ENCODE measurements at regions not wholly inside any gene's neighbourhood (a gene's known extent, or its start where the extent isn't known, plus 50 kb on each side); places are given as distances from the start of the nearest gene placed in this dataset.
"Not testable (repeated sequence)": the region's sequence is repeated elsewhere in the genome, so short reads cannot be mapped to it uniquely, and the experiment has no call there.

- H3K4me1 ChIP-seq (ENCODE audit: control insufficient read depth in 1 of 2, insufficient read depth in 2 of 2, low read length in 2 of 2) = no peaks in the 10 kb centered on the region
- H3K9me3 ChIP-seq (ENCODE audit: control insufficient read depth in 1 of 2, low read length in 2 of 2) = no peaks in the 10 kb centered on the region
- H3K27me3 ChIP-seq (ENCODE audit: low read depth, low read length) = no peaks in the 10 kb centered on the region
- no peaks in the 10 kb centered on the region for H3K36me3 ChIP-seq (ENCODE audit: control insufficient read depth in 1 of 2, insufficient read depth in 2 of 2, low read length in 2 of 2)
- H3K4me3 ChIP-seq (ENCODE audit: low read depth in 1 of 2, low read length in 2 of 2) = peak overlapping the region in 1 of 2 donors; percentile 35
- H3K27ac ChIP-seq (ENCODE audit: low read length) = no peak overlapping the region
These were observed 70.5 kb upstream of the ABI1 start for GRCh38 chr10:26931223-26931622.

GRCh38 chr10:26922824-26923223 lies 62.1 kb upstream of the ABI1 start:
- H3K4me3 ChIP-seq (ENCODE audit: low read depth in 1 of 2, low read length in 2 of 2); H3K36me3 ChIP-seq (ENCODE audit: control insufficient read depth in 1 of 2, insufficient read depth in 2 of 2, low read length in 2 of 2); H3K9me3 ChIP-seq (ENCODE audit: control insufficient read depth in 1 of 2, low read length in 2 of 2); H3K27ac ChIP-seq (ENCODE audit: low read length); H3K27me3 ChIP-seq (ENCODE audit: low read depth, low read length); H3K4me1 ChIP-seq (ENCODE audit: control insufficient read depth in 1 of 2, insufficient read depth in 2 of 2, low read length in 2 of 2): not testable (repeated sequence)

- H3K4me3 ChIP-seq (ENCODE audit: low read depth in 1 of 2, low read length in 2 of 2); H3K36me3 ChIP-seq (ENCODE audit: control insufficient read depth in 1 of 2, insufficient read depth in 2 of 2, low read length in 2 of 2); H3K27ac ChIP-seq (ENCODE audit: low read length); H3K9me3 ChIP-seq (ENCODE audit: control insufficient read depth in 1 of 2, low read length in 2 of 2); H3K4me1 ChIP-seq (ENCODE audit: control insufficient read depth in 1 of 2, insufficient read depth in 2 of 2, low read length in 2 of 2); H3K27me3 ChIP-seq (ENCODE audit: low read depth, low read length): not testable (repeated sequence)
These were observed 58.5 kb upstream of the ABI1 start for GRCh38 chr10:26919156-26919860.

- Histone ChIP-seq H3K9me3 (ENCODE audit: control insufficient read depth in 1 of 2, low read length in 2 of 2) (no peaks in the 10 kb centered on the region), H3K4me3 (ENCODE audit: low read depth in 1 of 2, low read length in 2 of 2) (no peak overlapping the region), H3K27me3 (ENCODE audit: low read depth, low read length) (no peaks in the 10 kb centered on the region), H3K27ac (ENCODE audit: low read length) (no peak overlapping the region), H3K36me3 (ENCODE audit: control insufficient read depth in 1 of 2, insufficient read depth in 2 of 2, low read length in 2 of 2) (no peaks in the 10 kb centered on the region), H3K4me1 (ENCODE audit: control insufficient read depth in 1 of 2, insufficient read depth in 2 of 2, low read length in 2 of 2) (no peaks in the 10 kb centered on the region)
These were observed 54.1 kb upstream of the ABI1 start for GRCh38 chr10:26914898-26915297.

- H3K9me3 ChIP-seq (ENCODE audit: control insufficient read depth in 1 of 2, low read length in 2 of 2) = no peaks in the 10 kb centered on the region
- no peak overlapping the region for H3K4me3 ChIP-seq (ENCODE audit: low read depth in 1 of 2, low read length in 2 of 2)
- no peaks in the 10 kb centered on the region for H3K4me1 ChIP-seq (ENCODE audit: control insufficient read depth in 1 of 2, insufficient read depth in 2 of 2, low read length in 2 of 2)
- H3K27me3 ChIP-seq (ENCODE audit: low read depth, low read length) = no peaks in the 10 kb centered on the region
- H3K27ac ChIP-seq (ENCODE audit: low read length) = no peak overlapping the region
- H3K36me3 ChIP-seq (ENCODE audit: control insufficient read depth in 1 of 2, insufficient read depth in 2 of 2, low read length in 2 of 2) = no peaks in the 10 kb centered on the region
These were observed 51.2 kb upstream of the ABI1 start for GRCh38 chr10:26911811-26912461.
